ENCODE measurements at regions not wholly inside any gene's neighbourhood (a gene's known extent, or its start where the extent isn't known, plus 50 kb on each side); places are given as distances from the start of the nearest gene placed in this dataset.

- no peak overlapping the region for H3K4me3 ChIP-seq (replicated peaks in 1 of 3; ENCODE audit: low read depth in 2 of 3, low read length in 3 of 3)
- no peak overlapping the region for H3K9ac ChIP-seq (ENCODE audit: insufficient read depth, low read length, poor library complexity, severe bottlenecking)
- peaks cover 9 to 16% of the 10 kb centered on the region in 2 donors for H3K4me1 ChIP-seq (ENCODE audit: control insufficient read depth in 1 of 2, insufficient read depth in 2 of 2, low read length in 2 of 2)
- no peak overlapping the region for H3K4me3 Mint-ChIP-seq
- no peak overlapping the region for H3K4me2 ChIP-seq (replicated peaks; ENCODE audit: extremely low read depth, low read length, poor library complexity, severe bottlenecking)
- H2AFZ ChIP-seq (ENCODE audit: insufficient read depth, low read depth, low read length, poor library complexity, severe bottlenecking): no peak overlapping the region
- no peaks in the 10 kb centered on the region for H3K9me3 Mint-ChIP-seq
- no peaks in the 10 kb centered on the region for H3K27me3 ChIP-seq (ENCODE audit: control insufficient read depth in 2 of 2, insufficient read depth in 2 of 2, low read length in 2 of 2)
- H3K9me3 ChIP-seq (replicated peaks in 1 of 2; ENCODE audit: control insufficient read depth in 1 of 2, insufficient read depth in 1 of 2, low read length in 2 of 2): no peaks in the 10 kb centered on the region
- no peaks in the 10 kb centered on the region for H3K79me2 ChIP-seq (ENCODE audit: insufficient read depth, low read length)
- H3K4me1 Mint-ChIP-seq: peaks cover 12% of the 10 kb centered on the region
- no peak for TF ChIP-seq CTCF (IDR thresholded peaks at IDR 0.05)
- H4K20me1 ChIP-seq (ENCODE audit: insufficient read depth, low read length): no peaks in the 10 kb centered on the region
- no peak overlapping the region for H3K27ac ChIP-seq (ENCODE audit: low read depth in 1 of 2, low read length in 2 of 2)
- H3K27me3 Mint-ChIP-seq (ENCODE audit: low read depth in 3 of 3): no peaks in the 10 kb centered on the region
- H3K27ac Mint-ChIP-seq: no peak overlapping the region
- WGBS (ENCODE audit: insufficient coverage): no CpG with 5 or more reads among the region's 2 CpGs
- intact Hi-C loops (cut with micrococcal nuclease): loop anchor here (5.0 to 10.0 kb wide), 2 partner anchors 141 to 248 kb away; no protein-coding TSS in a partner anchor
- no peaks in the 10 kb centered on the region for H3K36me3 ChIP-seq (replicated peaks in 1 of 2; ENCODE audit: control insufficient read depth in 1 of 2, insufficient read depth in 2 of 2, low read length in 2 of 2)
- peak in 1 of 3 donors; percentile 19 for DNase-seq
- no peaks in the 10 kb centered on the region for H3K36me3 Mint-ChIP-seq
Measured at GRCh38 chr3:112734171-112734570, 93.2 kb upstream of the CCDC80 start.

DNA sequence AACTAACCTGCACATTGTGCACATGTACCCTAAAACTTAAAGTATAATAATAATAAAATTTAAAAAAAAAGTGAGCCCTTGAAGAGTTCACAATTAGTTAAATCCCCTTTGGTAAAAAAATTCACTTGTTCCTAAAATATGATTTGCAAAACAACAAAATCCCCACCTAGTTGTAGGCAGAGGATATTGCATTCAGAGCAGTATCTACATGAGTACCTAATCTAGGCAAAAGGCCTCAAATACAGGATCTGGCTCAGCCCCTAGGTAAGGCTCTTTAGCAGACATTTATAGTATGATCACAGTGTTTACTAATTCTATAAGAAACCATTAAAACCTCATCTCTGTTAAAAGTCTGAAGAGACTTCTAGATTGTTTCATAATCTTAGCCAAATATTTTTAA, 89.3 kb upstream of the CCDC80 start:
- TF ChIP-seq CTCF (IDR thresholded peaks at IDR 0.05): no peak
- Histone ChIP-seq H3K9me3 (replicated peaks in 1 of 2; ENCODE audit: control insufficient read depth in 1 of 2, insufficient read depth in 1 of 2, low read length in 2 of 2) (no peaks in the 10 kb centered on the region), H3K9ac (ENCODE audit: insufficient read depth, low read length, poor library complexity, severe bottlenecking) (no peak overlapping the region), H3K4me1 (ENCODE audit: control insufficient read depth in 1 of 2, insufficient read depth in 2 of 2, low read length in 2 of 2) (peaks cover 6 to 7% of the 10 kb centered on the region in 2 donors), H3K4me3 (replicated peaks in 1 of 3; ENCODE audit: low read depth in 2 of 3, low read length in 3 of 3) (no peak overlapping the region), H3K36me3 (replicated peaks in 1 of 2; ENCODE audit: control insufficient read depth in 1 of 2, insufficient read depth in 2 of 2, low read length in 2 of 2) (no peaks in the 10 kb centered on the region), H3K79me2 (ENCODE audit: insufficient read depth, low read length) (no peaks in the 10 kb centered on the region), H3K27me3 (ENCODE audit: control insufficient read depth in 2 of 2, insufficient read depth in 2 of 2, low read length in 2 of 2) (no peaks in the 10 kb centered on the region), H4K20me1 (ENCODE audit: insufficient read depth, low read length) (no peaks in the 10 kb centered on the region), H2AFZ (ENCODE audit: insufficient read depth, low read depth, low read length, poor library complexity, severe bottlenecking) (no peak overlapping the region), H3K27ac (ENCODE audit: low read depth in 1 of 2, low read length in 2 of 2) (no peak overlapping the region), H3K4me2 (replicated peaks; ENCODE audit: extremely low read depth, low read length, poor library complexity, severe bottlenecking) (no peak overlapping the region)
- Mint-ChIP-seq H3K4me1 (peaks cover 6% of the 10 kb centered on the region), H3K4me3 (no peak overlapping the region), H3K9me3 (peaks cover 0 to 9% (median 3%) of the 10 kb centered on the region in 7 donors), H3K36me3 (no peaks in the 10 kb centered on the region), H3K27ac (no peak overlapping the region), H3K27me3 (ENCODE audit: low read depth in 3 of 3) (no peaks in the 10 kb centered on the region)
- DNase-seq: no peak
- intact Hi-C loops (cut with micrococcal nuclease): loop anchor here (5.0 to 10.0 kb wide), 2 partner anchors 145 to 252 kb away; no protein-coding TSS in a partner anchor

Measured in CD14-positive monocyte (primary cell).